ENCODE measurements at regions not wholly inside any gene's neighbourhood (a gene's known extent, or its start where the extent isn't known, plus 50 kb on each side); places are given as distances from the start of the nearest gene placed in this dataset.

GRCh38 chr7:53315981-53316380 lies 280.5 kb downstream of the POM121L12 start:
- Histone ChIP-seq H4K20me1 (ENCODE audit: insufficient read depth) (no peaks in the 10 kb centered on the region), H3K9me3 (ENCODE audit: low read length) (no peaks in the 10 kb centered on the region), H3K4me3 (ENCODE audit: low read length) (no peak overlapping the region), H2AFZ (ENCODE audit: low read depth, low read length) (no peak overlapping the region), H3K79me2 (replicated peaks; ENCODE audit: insufficient read depth, low read length) (no peaks in the 10 kb centered on the region), H3K27ac (ENCODE audit: low read length) (no peak overlapping the region), H3K36me3 (ENCODE audit: insufficient read depth, low read length) (no peaks in the 10 kb centered on the region), H3K9me2 (ENCODE audit: insufficient read depth, low read length) (no peaks in the 10 kb centered on the region), H3K4me2 (ENCODE audit: low read length) (no peak overlapping the region), H3K27me3 (ENCODE audit: insufficient read depth, low read depth, low read length) (no peaks in the 10 kb centered on the region), H3K9ac (ENCODE audit: low read length) (no peak overlapping the region), H3F3A (ENCODE audit: insufficient read depth, low read length, poor library complexity, severe bottlenecking) (no peaks in the 10 kb centered on the region)
- TF ChIP-seq POLR2AphosphoS5 (IDR thresholded peaks at IDR 0.05) (no peak), SMC3 (conservative IDR thresholded peaks at IDR 0.05; ENCODE audit: poor library complexity) (no peak), EP300 (conservative IDR thresholded peaks at IDR 0.05; ENCODE audit: poor library complexity, severe bottlenecking) (no peak), MXI1 (conservative IDR thresholded peaks at IDR 0.05; ENCODE audit: poor library complexity, severe bottlenecking) (no peak)

- Histone ChIP-seq H3K9ac (ENCODE audit: low read length) (no peak overlapping the region), H2AFZ (ENCODE audit: low read depth, low read length) (no peak overlapping the region), H3K27me3 (ENCODE audit: insufficient read depth, low read depth, low read length) (no peaks in the 10 kb centered on the region), H3K9me2 (ENCODE audit: insufficient read depth, low read length) (no peaks in the 10 kb centered on the region), H3K27ac (ENCODE audit: low read length) (no peak overlapping the region), H3K36me3 (ENCODE audit: insufficient read depth, low read length) (no peaks in the 10 kb centered on the region), H3K79me2 (replicated peaks; ENCODE audit: insufficient read depth, low read length) (no peaks in the 10 kb centered on the region), H3F3A (ENCODE audit: insufficient read depth, low read length, poor library complexity, severe bottlenecking) (no peaks in the 10 kb centered on the region), H4K20me1 (ENCODE audit: insufficient read depth) (no peaks in the 10 kb centered on the region), H3K4me3 (ENCODE audit: low read length) (no peak overlapping the region), H3K4me2 (ENCODE audit: low read length) (no peak overlapping the region), H3K9me3 (ENCODE audit: low read length) (no peaks in the 10 kb centered on the region)
- TF ChIP-seq REST (IDR thresholded peaks at IDR 0.05; ENCODE audit: borderline replicate concordance) = no peak
- no peak for TF ChIP-seq EP300 (conservative IDR thresholded peaks at IDR 0.05; ENCODE audit: poor library complexity, severe bottlenecking)
- no peak for TF ChIP-seq SMC3 (conservative IDR thresholded peaks at IDR 0.05; ENCODE audit: poor library complexity)
- TF ChIP-seq MXI1 (conservative IDR thresholded peaks at IDR 0.05; ENCODE audit: poor library complexity, severe bottlenecking) = no peak
- no peak for TF ChIP-seq RAD21 (conservative IDR thresholded peaks at IDR 0.05)
- no peak for TF ChIP-seq CTCF (IDR thresholded peaks at IDR 0.05; ENCODE audit: poor library complexity, severe bottlenecking)
- TF ChIP-seq EZH2 (IDR thresholded peaks at IDR 0.05; ENCODE audit: borderline replicate concordance, insufficient read depth, low read length, poor library complexity, severe bottlenecking) = no peak
- TF ChIP-seq POLR2AphosphoS5 (IDR thresholded peaks at IDR 0.05) = no peak
- TF ChIP-seq TAF1 (IDR thresholded peaks at IDR 0.05; ENCODE audit: low read depth) = no peak
Measured at GRCh38 chr7:53318566-53318965, 283.1 kb downstream of the POM121L12 start.

- no peak overlapping the region for H3K27ac ChIP-seq (ENCODE audit: low read length)
- H3K36me3 ChIP-seq (ENCODE audit: insufficient read depth, low read length) = no peaks in the 10 kb centered on the region
- H3K4me2 ChIP-seq (ENCODE audit: low read length) = no peak overlapping the region
- H3K9me2 ChIP-seq (ENCODE audit: insufficient read depth, low read length) = no peaks in the 10 kb centered on the region
- H4K20me1 ChIP-seq (ENCODE audit: insufficient read depth) = no peaks in the 10 kb centered on the region
- H3K9ac ChIP-seq (ENCODE audit: low read length) = no peak overlapping the region
- H3K27me3 ChIP-seq (ENCODE audit: insufficient read depth, low read depth, low read length) = no peaks in the 10 kb centered on the region
- H3F3A ChIP-seq (ENCODE audit: insufficient read depth, low read length, poor library complexity, severe bottlenecking) = no peaks in the 10 kb centered on the region
- no peaks in the 10 kb centered on the region for H3K79me2 ChIP-seq (replicated peaks; ENCODE audit: insufficient read depth, low read length)
- no peak overlapping the region for H3K4me3 ChIP-seq (ENCODE audit: low read length)
- no peak overlapping the region for H2AFZ ChIP-seq (ENCODE audit: low read depth, low read length)
- TF ChIP-seq RAD21 (conservative IDR thresholded peaks at IDR 0.05) (no peak), SMC3 (conservative IDR thresholded peaks at IDR 0.05; ENCODE audit: poor library complexity) (no peak)
- no peaks in the 10 kb centered on the region for H3K9me3 ChIP-seq (ENCODE audit: low read length)
Measured at GRCh38 chr7:53325061-53325460, 289.6 kb downstream of the POM121L12 start.

All from neural cell (in vitro differentiated cells).